Neural cell (in vitro differentiated cells): ENCODE measurements at regions not wholly inside any gene's neighbourhood (a gene's known extent, or its start where the extent isn't known, plus 50 kb on each side); places are given as distances from the start of the nearest gene placed in this dataset.

Source experiments
- H2AFZ ChIP-seq: fragments of 200-600, 300-800 bp; sonication (generic), shearing (Covaris generic); 2 replicates; pipeline ENCODE4 v1.6.0; 2014; ENCODE audit warnings: low read depth, mild to moderate bottlenecking, antibody characterized with exemption, low read length, moderate library complexity
- H3F3A ChIP-seq: fragments of 200-600 bp; shearing (Covaris generic); 2 replicates; pipeline ENCODE4 v1.6.1; 2016; ENCODE audit warnings: mild to moderate bottlenecking, moderate library complexity, mixed read lengths, antibody characterized with exemption, low read length; ENCODE audit not compliant: insufficient read depth, poor library complexity, severe bottlenecking
- H3K27ac ChIP-seq: fragments of 200-600, 300-800 bp; sonication (generic), shearing (Covaris generic); 2 replicates; pipeline ENCODE4 v1.5.1; 2014; ENCODE audit warnings: mild to moderate bottlenecking, low read length, moderate library complexity
- H3K27me3 ChIP-seq: fragments of 300-800, 200-600 bp; sonication (generic), shearing (Covaris generic); 2 replicates; pipeline ENCODE4 v1.6.0; 2014; ENCODE audit warnings: mild to moderate bottlenecking, low read depth, low read length, moderate library complexity; ENCODE audit not compliant: insufficient read depth
- H3K36me3 ChIP-seq: fragments of 300-800, 200-600 bp; sonication (generic), shearing (Covaris generic); 2 replicates; pipeline ENCODE4 v1.5.1; 2014; ENCODE audit warnings: mild to moderate bottlenecking, antibody characterized with exemption, low read length, moderate library complexity; ENCODE audit not compliant: insufficient read depth
- H3K4me2 ChIP-seq: fragments of 300-800, 200-600 bp; sonication (generic), shearing (Covaris generic); 2 replicates; pipeline ENCODE4 v1.6.0; 2014; ENCODE audit warnings: mild to moderate bottlenecking, low read length
- H3K4me3 ChIP-seq: fragments of 300-800, 200-600 bp; sonication (generic), shearing (Covaris generic); 2 replicates; pipeline ENCODE4 v1.5.1; 2014; ENCODE audit warnings: mild to moderate bottlenecking, low read length, moderate library complexity
- H3K79me2 ChIP-seq: fragments of 200-600 bp; shearing (Covaris generic); replicated peaks from 2 replicates; pipeline ENCODE4 v1.6.0; 2014; ENCODE audit warnings: mild to moderate bottlenecking, low read length, moderate library complexity; ENCODE audit not compliant: insufficient read depth
- H3K9ac ChIP-seq: fragments of 300-800, 200-600 bp; sonication (generic), shearing (Covaris generic); 2 replicates; pipeline ENCODE4 v1.6.1; 2016; ENCODE audit warnings: mild to moderate bottlenecking, low read length, mixed read lengths
- H3K9me2 ChIP-seq: fragments of 200-600 bp; shearing (Covaris generic); 2 replicates; pipeline ENCODE4 v1.6.1; 2016; ENCODE audit warnings: mild to moderate bottlenecking, low read length, mixed read lengths; ENCODE audit not compliant: insufficient read depth
- H3K9me3 ChIP-seq: fragments of 200-600, 300-800 bp; sonication (generic), shearing (Covaris generic); 2 replicates; pipeline ENCODE4 v1.6.1; 2016; ENCODE audit warnings: mild to moderate bottlenecking, mixed run types, low read length, moderate library complexity, mixed read lengths
- H4K20me1 ChIP-seq: fragments of 200-600 bp; shearing (Covaris generic); 2 replicates; pipeline ENCODE4 v1.6.1; 2016; ENCODE audit warnings: mild to moderate bottlenecking, mixed run types; ENCODE audit not compliant: insufficient read depth
- CTCF ChIP-seq: fragments of 450-650 bp; IDR thresholded peaks from 2 replicates; pipeline ENCODE4 v1.5.1; 2014; ENCODE audit warnings: antibody characterized with exemption, mild to moderate bottlenecking, moderate library complexity; ENCODE audit not compliant: poor library complexity, severe bottlenecking
- EP300 ChIP-seq: fragments of 450-650 bp; conservative IDR thresholded peaks from 2 replicates; pipeline ENCODE4 v1.6.1; 2014; ENCODE audit warnings: antibody characterized with exemption, mild to moderate bottlenecking, moderate library complexity; ENCODE audit not compliant: poor library complexity, severe bottlenecking
- EZH2 ChIP-seq: fragments of 200-600, 300-800 bp; shearing (Covaris generic), sonication (generic); IDR thresholded peaks from 2 replicates; pipeline ENCODE4 v1.6.1; 2014; ENCODE audit warnings: antibody characterized with exemption, low read length, borderline replicate concordance, mild to moderate bottlenecking; ENCODE audit not compliant: insufficient read depth, poor library complexity, severe bottlenecking
- MXI1 ChIP-seq: fragments of 450-650 bp; conservative IDR thresholded peaks from 2 replicates; pipeline ENCODE4 v1.6.1; 2014; ENCODE audit warnings: antibody characterized with exemption, mild to moderate bottlenecking; ENCODE audit not compliant: poor library complexity, severe bottlenecking
- POLR2AphosphoS5 ChIP-seq: IDR thresholded peaks from 2 replicates; pipeline ENCODE4 v1.6.1; 2012
- RAD21 ChIP-seq: fragments of 450-650 bp; conservative IDR thresholded peaks from 2 replicates; pipeline ENCODE4 v1.6.1; 2014; ENCODE audit warnings: antibody characterized with exemption, mild to moderate bottlenecking, moderate library complexity
- REST ChIP-seq: IDR thresholded peaks from 2 replicates; pipeline ENCODE4 v1.6.1; 2012; ENCODE audit warnings: borderline replicate concordance
- SMC3 ChIP-seq: fragments of 450-650 bp; conservative IDR thresholded peaks from 2 replicates; pipeline ENCODE4 v1.6.1; 2014; ENCODE audit warnings: antibody characterized with exemption, mild to moderate bottlenecking, moderate library complexity; ENCODE audit not compliant: poor library complexity
- TAF1 ChIP-seq: IDR thresholded peaks from 2 replicates; pipeline ENCODE4 v1.6.1; 2012; ENCODE audit warnings: low read depth

GRCh38 chr13:66139250-66139649 is 1090.9 kb downstream of the PCDH9 start:
- no peak overlapping the region for H3K9ac ChIP-seq
- H3K27me3 ChIP-seq, result no peaks in the 10 kb centered on the region
- TF ChIP-seq CTCF (no peak), TAF1 (no peak), SMC3 (no peak), EP300 (no peak), RAD21 (no peak), EZH2 (no peak)

GRCh38 chr13:66138172-66138811 is 1091.8 kb downstream of the PCDH9 start:
- no peak overlapping the region for H3K4me3 ChIP-seq
- no peaks in the 10 kb centered on the region for H3K9me3 ChIP-seq
- no peaks in the 10 kb centered on the region for H3K79me2 ChIP-seq
- no peaks in the 10 kb centered on the region for H3K27me3 ChIP-seq
- H4K20me1 ChIP-seq, result no peaks in the 10 kb centered on the region
- H3K9me2 ChIP-seq, result no peaks in the 10 kb centered on the region
- no peaks in the 10 kb centered on the region for H3F3A ChIP-seq
- TF ChIP-seq EP300 (no peak), REST (no peak), POLR2AphosphoS5 (no peak), RAD21 (no peak), TAF1 (no peak), SMC3 (no peak), CTCF (no peak), MXI1 (no peak), EZH2 (no peak)
- no peaks in the 10 kb centered on the region for H3K36me3 ChIP-seq
- no peak overlapping the region for H3K4me2 ChIP-seq
- H2AFZ ChIP-seq, result no peak overlapping the region
- no peak overlapping the region for H3K9ac ChIP-seq
- H3K27ac ChIP-seq, result no peak overlapping the region

More at GRCh38 chr13:66139250-66139649, 1090.9 kb downstream of the PCDH9 start:
- Histone ChIP-seq H3K4me2 (no peak overlapping the region), H3F3A (no peaks in the 10 kb centered on the region), H3K9me3 (no peaks in the 10 kb centered on the region), H2AFZ (no peak overlapping the region), H3K36me3 (no peaks in the 10 kb centered on the region), H3K9me2 (no peaks in the 10 kb centered on the region), H4K20me1 (no peaks in the 10 kb centered on the region), H3K79me2 (no peaks in the 10 kb centered on the region), H3K27ac (no peak overlapping the region), H3K4me3 (no peak overlapping the region)
